ENCODE measurements at regions not wholly inside any gene's neighbourhood (a gene's known extent, or its start where the extent isn't known, plus 50 kb on each side); places are given as distances from the start of the nearest gene placed in this dataset.

DNA sequence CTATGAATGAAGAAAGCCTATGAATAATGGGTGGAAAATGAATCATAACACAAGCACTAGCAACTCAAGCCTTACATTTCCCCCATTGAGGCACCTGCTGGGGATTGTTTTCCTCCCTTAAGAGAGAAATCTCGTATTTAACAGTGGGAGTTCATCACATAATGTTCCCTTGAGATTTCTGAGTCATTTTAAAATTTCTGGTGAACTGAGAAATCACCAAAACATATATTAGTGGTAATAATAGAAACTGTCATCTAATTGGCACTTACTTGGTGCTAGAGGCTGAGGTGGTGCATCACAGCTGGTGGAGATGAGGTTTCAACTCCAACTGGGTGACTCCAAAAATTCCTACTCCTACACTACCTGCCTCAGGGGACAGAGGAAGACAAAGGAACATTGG, 561.3 kb upstream of the LCORL start:
- Histone ChIP-seq H3K4me3 (replicated peaks in 1 of 3; ENCODE audit: insufficient read depth in 1 of 3, low read depth in 1 of 3, low read length in 3 of 3) (no peak overlapping the region), H2AFZ (ENCODE audit: low read depth, low read length) (no peak overlapping the region), H3K9me1 (replicated peaks; ENCODE audit: control insufficient read depth, extremely low read depth, insufficient read depth, low read length) (no peaks in the 10 kb centered on the region), H3K4me1 (ENCODE audit: control insufficient read depth, extremely low read depth, insufficient read depth, low read length) (no peaks in the 10 kb centered on the region), H3K9ac (replicated peaks; ENCODE audit: extremely low read depth, insufficient read depth, low read length) (no peak overlapping the region), H3K9me3 (replicated peaks; ENCODE audit: control insufficient read depth, insufficient read depth, low read length) (no peaks in the 10 kb centered on the region), H3K27ac (ENCODE audit: insufficient read depth, low read depth, low read length) (no peak overlapping the region), H3K4me2 (ENCODE audit: insufficient read depth, low read length) (no peak overlapping the region), H3K79me2 (ENCODE audit: control insufficient read depth, insufficient read depth, low read length) (no peaks in the 10 kb centered on the region), H3K36me3 (ENCODE audit: control insufficient read depth in 2 of 2, extremely low read depth in 1 of 2, insufficient read depth in 2 of 2, low read length in 2 of 2) (no peaks in the 10 kb centered on the region), H3K27me3 (ENCODE audit: control insufficient read depth in 2 of 2, insufficient read depth in 2 of 2, low read length in 2 of 2) (peaks cover 17 to 22% of the 10 kb centered on the region in 2 experiments), H4K20me1 (replicated peaks; ENCODE audit: control insufficient read depth, extremely low read depth, insufficient read depth, low read length) (no peaks in the 10 kb centered on the region)
- ChIA-PET POLR2A (no interaction called here), CTCF (interaction anchor here (1.5 kb wide), 2 partner anchors 15 to 765 kb away, joined by 4 to 5 read pairs; no protein-coding TSS in a partner anchor)
- BruUV-seq (replicated peaks) = no TSS peak
- DNase-seq (ENCODE audit: low read depth, low spot score) = no peak
- dilution Hi-C loops (cut with MboI; ENCODE audit: extremely low pct_ligation_motif_present, low sequenced_read_pairs) (no loop called here), intact Hi-C loops (cut with micrococcal nuclease) (no loop called here)
- FAIRE-seq = no peak
- TF ChIP-seq MYC (IDR thresholded peaks at IDR 0.05; ENCODE audit: low read depth, low read length) (no peak), GATA2 (IDR thresholded peaks at IDR 0.05; ENCODE audit: insufficient read depth, insufficient read length, low read depth, low read length) (no peak), POLR2AphosphoS5 (IDR thresholded peaks at IDR 0.05; ENCODE audit: insufficient read depth, low read depth, low read length) (no peak), JUN (IDR thresholded peaks at IDR 0.05; ENCODE audit: borderline replicate concordance, insufficient read depth, insufficient read length, low read depth) (no peak), EZH2 (IDR thresholded peaks at IDR 0.05; ENCODE audit: borderline replicate concordance, low read depth, low read length, severe bottlenecking) (no peak), POLR2A (IDR thresholded peaks at IDR 0.05; ENCODE audit: low read depth, low read length) (no peak), FOS (IDR thresholded peaks at IDR 0.05; ENCODE audit: borderline replicate concordance, insufficient read depth, low read length) (no peak)
- TF ChIP-seq, protein P1, sequence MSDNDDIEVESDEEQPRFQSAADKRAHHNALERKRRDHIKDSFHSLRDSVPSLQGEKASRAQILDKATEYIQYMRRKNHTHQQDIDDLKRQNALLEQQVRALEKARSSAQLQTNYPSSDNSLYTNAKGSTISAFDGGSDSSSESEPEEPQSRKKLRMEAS (IDR thresholded peaks at IDR 0.05; ENCODE audit: insufficient read depth, insufficient read length) = no peak
- TF ChIP-seq, protein P2, sequence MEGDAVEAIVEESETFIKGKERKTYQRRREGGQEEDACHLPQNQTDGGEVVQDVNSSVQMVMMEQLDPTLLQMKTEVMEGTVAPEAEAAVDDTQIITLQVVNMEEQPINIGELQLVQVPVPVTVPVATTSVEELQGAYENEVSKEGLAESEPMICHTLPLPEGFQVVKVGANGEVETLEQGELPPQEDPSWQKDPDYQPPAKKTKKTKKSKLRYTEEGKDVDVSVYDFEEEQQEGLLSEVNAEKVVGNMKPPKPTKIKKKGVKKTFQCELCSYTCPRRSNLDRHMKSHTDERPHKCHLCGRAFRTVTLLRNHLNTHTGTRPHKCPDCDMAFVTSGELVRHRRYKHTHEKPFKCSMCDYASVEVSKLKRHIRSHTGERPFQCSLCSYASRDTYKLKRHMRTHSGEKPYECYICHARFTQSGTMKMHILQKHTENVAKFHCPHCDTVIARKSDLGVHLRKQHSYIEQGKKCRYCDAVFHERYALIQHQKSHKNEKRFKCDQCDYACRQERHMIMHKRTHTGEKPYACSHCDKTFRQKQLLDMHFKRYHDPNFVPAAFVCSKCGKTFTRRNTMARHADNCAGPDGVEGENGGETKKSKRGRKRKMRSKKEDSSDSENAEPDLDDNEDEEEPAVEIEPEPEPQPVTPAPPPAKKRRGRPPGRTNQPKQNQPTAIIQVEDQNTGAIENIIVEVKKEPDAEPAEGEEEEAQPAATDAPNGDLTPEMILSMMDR (IDR thresholded peaks at IDR 0.05; ENCODE audit: extremely low read depth in 1 of 2, insufficient read depth in 1 of 2, low read depth in 1 of 2, low read length in 2 of 2) = no peak

Measured in endothelial cell of umbilical vein (primary cell).